Natural killer cell treated with Interleukin-12 subunit alpha and Interleukin-12 subunit beta and Interleukin-15 and Interleukin-18, amount 100 ng/mL, for 72 hours (primary cell): ENCODE measurements at regions not wholly inside any gene's neighbourhood (a gene's known extent, or its start where the extent isn't known, plus 50 kb on each side); places are given as distances from the start of the nearest gene placed in this dataset.

Experiments used
- ATAC-seq, 2 donors: fragments of 150-1000 bp; cut with Tn5 transposase in 1 of 2; sonication (Bioruptor Pico), chemical (Tn5 transposase) in 1 of 2; 2 replicates each; pipeline ENCODE4 v1.10.0; 2021
- DNase-seq: peaks from one replicate; pipeline ENCODE4 v3.0.0; 2022; ENCODE audit warnings: low spot score
- H3K27ac Mint-ChIP-seq, 2 donors: 1 replicate in 1 of 2; 2 replicates in 1 of 2; pipeline ENCODE4 v1.8.0; 2022; ENCODE audit warnings: mixed read lengths in 2 of 2, mild to moderate bottlenecking in 1 of 2, moderate library complexity in 1 of 2
- H3K27me3 Mint-ChIP-seq, 2 donors: 1 replicate in 1 of 2; 2 replicates in 1 of 2; pipeline ENCODE4 v1.8.0; 2022; ENCODE audit warnings: mixed read lengths in 2 of 2
- H3K36me3 Mint-ChIP-seq: one replicate; pipeline ENCODE4 v1.8.0; 2022; ENCODE audit warnings: mixed read lengths
- H3K4me1 Mint-ChIP-seq, 2 donors: 1 replicate in 1 of 2; 2 replicates in 1 of 2; pipeline ENCODE4 v1.8.0; 2022; ENCODE audit warnings: low read depth in 2 of 2, mixed read lengths in 2 of 2, mild to moderate bottlenecking in 1 of 2
- H3K4me3 Mint-ChIP-seq: one replicate; pipeline ENCODE4 v1.8.0; 2022; ENCODE audit warnings: mixed read lengths
- H3K9me3 Mint-ChIP-seq: 2 replicates; pipeline ENCODE4 v1.8.0; 2022; ENCODE audit warnings: mixed read lengths

DNA sequence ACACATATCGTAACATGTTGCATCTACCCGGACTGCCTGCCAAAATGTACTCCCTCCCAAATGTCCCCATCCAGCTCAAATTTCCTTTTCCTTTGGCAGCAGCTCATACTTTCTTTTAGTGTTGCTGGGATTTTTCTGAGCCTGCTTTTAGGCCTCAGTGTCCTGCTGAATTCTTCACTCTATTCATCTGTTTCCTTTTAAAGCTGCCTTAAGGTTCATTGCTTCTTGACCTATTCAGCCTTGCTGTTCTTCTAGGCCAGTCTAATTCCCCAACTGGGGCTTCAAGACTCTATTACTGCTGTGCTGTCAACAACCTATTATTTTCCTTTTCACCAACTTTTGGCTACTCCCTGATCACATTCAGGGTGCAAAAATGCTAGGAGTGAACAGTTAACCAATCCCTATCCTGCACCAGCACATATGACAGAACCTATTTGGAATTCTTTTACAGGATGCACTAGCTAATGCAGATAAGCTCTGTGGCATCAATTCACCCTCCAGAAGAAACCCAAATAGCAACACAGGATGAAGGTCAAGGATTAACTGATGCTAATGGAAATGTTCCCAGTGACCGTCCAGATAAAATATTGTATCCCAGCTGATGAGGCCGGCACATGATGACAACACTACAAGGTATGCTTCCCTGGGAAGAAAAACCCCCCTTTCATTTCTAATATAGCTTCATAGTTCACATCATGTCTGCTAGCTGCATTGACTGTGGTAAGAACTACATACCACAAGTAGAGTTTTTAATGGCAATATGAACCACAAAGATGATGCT, 114.7 kb upstream of the TTC29 start:
- Mint-ChIP-seq H3K4me1 (peaks cover 11 to 13% of the 10 kb centered on the region in 2 donors), H3K9me3 (no peaks in the 10 kb centered on the region), H3K4me3 (no peak overlapping the region), H3K27ac (no peak overlapping the region), H3K27me3 (peaks cover 5 to 8% of the 10 kb centered on the region in 2 donors), H3K36me3 (no peaks in the 10 kb centered on the region)
- no peak for ATAC-seq
- no peak for DNase-seq

DNA sequence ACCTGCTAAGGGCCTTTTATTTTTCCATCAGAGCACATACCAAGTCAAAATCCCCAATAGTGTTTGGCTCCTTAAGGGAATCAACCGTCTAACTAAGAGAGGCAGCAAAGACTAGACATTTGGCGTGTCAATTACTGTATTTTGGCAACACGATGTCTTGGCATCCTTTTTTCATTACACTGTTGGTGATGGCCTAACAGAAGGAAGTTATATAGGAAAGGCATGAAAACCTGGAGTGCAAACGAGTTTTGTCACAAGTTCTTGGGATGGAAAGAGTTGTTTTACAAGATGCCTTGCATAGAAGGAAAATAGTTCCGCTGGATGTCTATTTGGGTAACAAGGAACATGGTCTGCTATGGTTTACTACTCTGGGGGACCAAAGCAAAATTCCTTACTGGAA, 119.2 kb upstream of the TTC29 start:
- no peak for DNase-seq
- H3K27me3 Mint-ChIP-seq: peaks cover 11 to 14% of the 10 kb centered on the region in 2 donors
- no peak for ATAC-seq
- no peaks in the 10 kb centered on the region for H3K9me3 Mint-ChIP-seq
- no peak overlapping the region for H3K27ac Mint-ChIP-seq
- no peaks in the 10 kb centered on the region for H3K4me1 Mint-ChIP-seq
- H3K4me3 Mint-ChIP-seq: no peak overlapping the region
- no peaks in the 10 kb centered on the region for H3K36me3 Mint-ChIP-seq

DNA sequence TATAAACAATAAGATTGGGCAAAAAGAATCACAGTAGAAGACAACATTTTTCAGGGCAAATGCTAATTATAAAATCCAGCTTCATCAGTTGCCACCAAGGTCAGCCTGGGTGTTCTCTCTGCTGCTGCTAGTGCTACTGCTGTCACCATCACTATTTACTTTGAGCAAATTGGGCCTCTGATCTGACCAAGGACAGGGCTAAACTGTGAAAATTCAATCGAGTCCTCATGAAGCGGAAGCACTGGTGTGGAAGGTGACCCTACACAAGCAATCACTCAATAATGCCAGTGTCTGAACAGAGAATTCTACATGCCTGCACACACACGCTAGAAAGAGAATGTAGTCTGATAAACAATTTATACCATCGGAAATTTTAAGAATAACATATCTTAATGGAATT, 122.9 kb upstream of the TTC29 start:
- no peak overlapping the region for H3K4me3 Mint-ChIP-seq
- H3K4me1 Mint-ChIP-seq: no peaks in the 10 kb centered on the region
- ATAC-seq: no peak
- no peak overlapping the region for H3K27ac Mint-ChIP-seq
- no peaks in the 10 kb centered on the region for H3K36me3 Mint-ChIP-seq
- no peak for DNase-seq
- peaks cover 11 to 15% of the 10 kb centered on the region in 2 donors for H3K27me3 Mint-ChIP-seq
- H3K9me3 Mint-ChIP-seq: no peaks in the 10 kb centered on the region

DNA sequence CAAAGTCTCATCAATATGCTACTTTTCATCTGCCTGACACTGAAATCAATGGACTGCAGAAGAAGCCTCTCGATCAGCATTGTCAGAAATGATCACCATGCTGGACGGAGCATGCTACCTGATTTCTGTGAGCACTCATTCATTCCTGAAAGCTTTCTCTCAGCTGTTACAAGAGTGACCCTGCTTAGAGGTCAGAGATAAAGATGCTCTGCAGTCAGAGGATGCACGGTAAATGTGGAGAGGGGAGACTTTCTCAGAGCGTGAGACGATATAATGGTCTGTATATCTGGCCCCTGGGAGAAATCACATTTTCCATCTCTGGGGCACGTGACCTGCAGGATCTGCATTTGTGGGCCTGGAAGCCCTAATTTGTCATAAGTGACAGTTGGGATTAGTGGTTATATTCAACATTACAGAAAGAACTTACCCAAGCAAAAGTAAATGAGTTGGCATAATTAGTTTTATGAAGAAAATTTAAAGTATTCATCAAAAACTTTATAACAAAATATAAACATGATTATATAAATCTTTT, 125.6 kb upstream of the TTC29 start:
- Mint-ChIP-seq H3K9me3 (no peaks in the 10 kb centered on the region), H3K27me3 (peaks cover 7 to 13% of the 10 kb centered on the region in 2 donors), H3K36me3 (no peaks in the 10 kb centered on the region), H3K4me1 (no peaks in the 10 kb centered on the region), H3K4me3 (no peak overlapping the region), H3K27ac (no peak overlapping the region)
- ATAC-seq (no peak), DNase-seq (no peak)

DNA sequence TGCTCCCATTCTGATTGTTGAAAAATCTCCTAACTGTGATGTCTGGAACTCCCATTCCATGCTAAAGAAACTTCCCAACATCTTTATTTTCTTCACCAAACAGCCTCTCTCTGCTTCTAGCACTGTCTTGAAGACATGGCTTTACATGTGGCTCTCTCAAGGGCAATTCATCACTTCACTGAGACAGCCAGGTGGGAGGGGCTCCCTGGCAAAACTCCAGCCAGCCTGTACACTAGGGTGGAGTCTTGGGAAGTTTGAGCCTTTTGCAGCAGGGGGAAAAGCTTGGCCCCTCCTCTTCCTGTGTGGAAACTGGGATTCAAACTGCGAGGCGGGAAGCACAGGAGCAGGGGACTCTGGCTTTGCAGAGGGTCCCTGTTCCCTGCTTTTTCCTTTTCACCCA, 130.5 kb upstream of the TTC29 start:
- DNase-seq (no peak), ATAC-seq (no peak)
- H3K27me3 Mint-ChIP-seq: peaks cover 19 to 23% of the 10 kb centered on the region in 2 donors
- H3K36me3 Mint-ChIP-seq: no peaks in the 10 kb centered on the region
- H3K27ac Mint-ChIP-seq: no peak overlapping the region
- H3K4me1 Mint-ChIP-seq: no peaks in the 10 kb centered on the region
- no peaks in the 10 kb centered on the region for H3K9me3 Mint-ChIP-seq
- no peak overlapping the region for H3K4me3 Mint-ChIP-seq

DNA sequence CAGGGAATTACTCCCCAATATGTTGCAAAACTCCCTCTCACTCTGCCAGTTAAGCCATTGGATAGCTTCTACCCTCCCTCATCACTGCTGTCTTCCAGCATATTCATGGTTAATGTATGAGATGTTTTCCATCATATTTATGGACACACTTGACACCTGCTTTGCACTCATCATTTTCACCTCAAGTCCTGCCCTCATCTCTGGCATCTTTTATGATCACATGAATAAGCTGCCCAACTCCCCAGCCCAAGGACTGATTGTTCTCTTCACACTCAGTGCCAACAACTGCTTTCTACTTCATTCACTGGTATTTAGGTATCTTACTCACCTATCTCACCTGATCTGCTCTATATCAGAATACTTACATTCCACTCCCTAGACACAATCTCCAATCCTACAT, 131.1 kb upstream of the TTC29 start:
- Mint-ChIP-seq H3K4me1 (no peaks in the 10 kb centered on the region), H3K9me3 (no peaks in the 10 kb centered on the region), H3K27ac (no peak overlapping the region), H3K4me3 (no peak overlapping the region), H3K36me3 (no peaks in the 10 kb centered on the region), H3K27me3 (peaks cover 19 to 23% of the 10 kb centered on the region in 2 donors)
- DNase-seq: no peak
- no peak for ATAC-seq

DNA sequence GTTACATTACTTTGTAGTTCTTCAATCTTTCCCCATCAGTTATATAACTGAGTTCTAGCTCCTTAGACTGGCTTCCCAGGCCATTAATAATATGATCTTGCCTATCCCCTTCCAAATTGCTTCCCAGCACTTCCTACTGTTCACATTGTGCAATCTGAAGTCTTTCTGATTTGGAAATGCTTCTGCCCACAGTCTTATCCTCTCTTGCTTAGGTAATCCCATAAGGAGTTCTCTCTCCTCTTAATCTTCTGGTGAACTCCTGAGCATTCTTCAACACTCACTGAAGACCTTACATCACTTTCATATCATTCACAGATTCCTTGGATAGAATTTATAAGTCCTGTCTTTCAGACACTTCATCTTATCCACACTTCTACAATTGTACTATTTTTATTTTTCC, 132.7 kb upstream of the TTC29 start:
- Mint-ChIP-seq H3K9me3 (no peaks in the 10 kb centered on the region), H3K27me3 (peaks cover 16 to 23% of the 10 kb centered on the region in 2 donors), H3K36me3 (no peaks in the 10 kb centered on the region), H3K4me3 (no peak overlapping the region), H3K4me1 (no peaks in the 10 kb centered on the region), H3K27ac (no peak overlapping the region)
- no peak for DNase-seq
- ATAC-seq: no peak

DNA sequence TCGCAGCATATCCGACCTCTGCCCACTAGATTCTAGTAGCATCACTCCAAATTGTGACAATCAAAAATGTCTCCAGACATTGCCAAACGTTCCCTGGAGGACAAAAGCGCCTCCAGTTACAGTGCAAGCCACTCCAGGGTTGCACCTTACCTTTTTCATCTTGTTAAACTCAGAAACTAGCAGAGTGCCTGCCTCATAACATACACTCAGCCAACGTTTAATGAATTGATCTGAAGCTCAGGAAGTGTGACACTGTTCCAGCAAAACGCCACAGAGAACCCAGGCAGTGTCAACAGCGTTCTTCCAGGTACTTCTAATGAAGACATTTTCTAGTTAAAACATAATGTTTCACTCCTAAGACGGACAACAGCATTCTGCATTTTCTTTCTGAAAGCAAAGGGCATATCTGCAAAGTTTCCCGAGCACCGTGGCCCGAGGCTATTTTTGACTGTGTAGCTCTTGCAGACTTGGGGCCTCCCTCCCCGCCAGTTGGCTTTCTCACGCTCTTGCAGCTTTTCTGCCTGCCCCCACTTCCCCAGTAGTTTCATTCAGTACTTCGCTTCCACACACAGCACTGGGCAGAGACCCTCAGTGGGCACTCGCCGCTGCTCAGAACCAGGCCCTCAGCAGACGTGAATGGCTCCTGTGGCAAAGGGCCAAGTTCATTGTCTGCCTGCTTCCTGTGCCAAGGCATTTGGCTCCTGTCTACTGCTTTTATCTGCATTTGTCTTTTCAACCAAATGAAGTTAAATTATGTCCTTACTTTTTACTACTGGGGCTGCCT, 133.4 kb upstream of the TTC29 start:
- no peaks in the 10 kb centered on the region for H3K9me3 Mint-ChIP-seq
- no peak overlapping the region for H3K27ac Mint-ChIP-seq
- peaks cover 14 to 23% of the 10 kb centered on the region in 2 donors for H3K27me3 Mint-ChIP-seq
- no peak overlapping the region for H3K4me3 Mint-ChIP-seq
- ATAC-seq (no peak), DNase-seq (no peak)
- H3K36me3 Mint-ChIP-seq: no peaks in the 10 kb centered on the region
- H3K4me1 Mint-ChIP-seq: no peaks in the 10 kb centered on the region

DNA sequence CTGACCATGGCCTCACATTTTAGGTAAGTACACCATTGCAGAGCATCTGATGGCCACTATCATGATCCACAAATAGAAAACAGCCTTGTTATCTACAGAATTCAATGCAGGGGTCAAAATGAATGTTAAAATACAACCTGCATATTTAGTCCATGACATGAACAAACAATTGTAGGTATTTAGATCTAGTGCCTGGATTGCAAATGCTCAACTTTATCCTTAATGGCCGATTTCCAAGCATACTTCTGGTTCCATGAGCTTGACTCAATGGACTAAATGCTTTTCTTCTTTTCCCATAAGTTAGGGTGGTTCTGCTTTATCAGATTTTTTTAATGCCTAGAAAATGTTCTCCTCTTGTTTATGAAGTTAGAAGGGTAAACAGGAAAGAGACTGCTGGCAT, 139.2 kb upstream of the TTC29 start:
- H3K27ac Mint-ChIP-seq: no peak overlapping the region
- DNase-seq: no peak
- no peaks in the 10 kb centered on the region for H3K4me1 Mint-ChIP-seq

DNA sequence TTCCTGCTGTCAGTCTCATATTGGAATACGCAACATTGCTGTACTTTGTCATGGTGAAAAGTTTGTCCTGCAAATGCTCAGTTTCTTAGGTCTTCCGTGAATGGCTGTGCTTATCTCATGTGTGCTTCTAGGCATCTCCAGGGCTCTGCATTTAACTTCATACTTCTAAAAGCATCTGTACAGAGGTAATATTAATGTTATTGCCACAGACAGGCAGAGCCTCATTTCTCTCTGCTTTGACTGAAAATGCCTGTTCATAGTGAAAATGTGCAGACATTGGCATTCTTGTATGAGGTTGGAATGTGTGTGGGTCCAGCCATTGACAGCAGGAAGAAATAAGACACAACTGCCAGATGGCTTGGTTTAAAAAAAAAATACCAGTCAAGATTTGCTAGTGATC, 140.1 kb upstream of the TTC29 start:
- DNase-seq (no peak), ATAC-seq (no peak)
- Mint-ChIP-seq H3K4me1 (no peaks in the 10 kb centered on the region), H3K36me3 (no peaks in the 10 kb centered on the region), H3K9me3 (no peaks in the 10 kb centered on the region), H3K27ac (no peak overlapping the region), H3K4me3 (no peak overlapping the region), H3K27me3 (peaks cover 19 to 40% of the 10 kb centered on the region in 2 donors)

More for the DNA sequence above, 139.2 kb upstream of the TTC29 start:
- H3K36me3 Mint-ChIP-seq: no peaks in the 10 kb centered on the region
- no peaks in the 10 kb centered on the region for H3K9me3 Mint-ChIP-seq
- no peak overlapping the region for H3K4me3 Mint-ChIP-seq
- peaks cover 17 to 38% of the 10 kb centered on the region in 2 donors for H3K27me3 Mint-ChIP-seq
- ATAC-seq: no peak

DNA sequence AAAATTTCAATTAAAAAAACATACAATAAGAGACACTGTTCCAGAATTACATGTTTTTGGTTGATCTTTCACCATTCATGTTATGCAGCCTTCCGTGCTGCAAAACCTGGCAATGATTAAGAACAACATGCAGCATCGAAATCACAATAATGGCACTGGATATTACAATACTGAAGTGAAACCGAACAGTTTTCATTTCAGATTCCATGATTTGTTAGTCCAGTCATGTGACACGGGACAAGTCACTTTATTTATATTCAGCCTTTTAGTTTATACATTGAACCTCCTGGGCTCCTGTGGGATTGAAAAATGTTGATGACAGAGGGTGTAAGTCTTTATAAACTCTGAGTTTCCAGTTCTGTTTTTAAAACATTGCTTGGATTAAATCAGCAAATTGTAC, 142.5 kb upstream of the TTC29 start:
- no peak overlapping the region for H3K27ac Mint-ChIP-seq
- H3K4me1 Mint-ChIP-seq: no peaks in the 10 kb centered on the region
- H3K27me3 Mint-ChIP-seq: peaks cover 19 to 41% of the 10 kb centered on the region in 2 donors
- no peaks in the 10 kb centered on the region for H3K36me3 Mint-ChIP-seq
- DNase-seq (no peak), ATAC-seq (no peak)
- no peak overlapping the region for H3K4me3 Mint-ChIP-seq
- no peaks in the 10 kb centered on the region for H3K9me3 Mint-ChIP-seq

DNA sequence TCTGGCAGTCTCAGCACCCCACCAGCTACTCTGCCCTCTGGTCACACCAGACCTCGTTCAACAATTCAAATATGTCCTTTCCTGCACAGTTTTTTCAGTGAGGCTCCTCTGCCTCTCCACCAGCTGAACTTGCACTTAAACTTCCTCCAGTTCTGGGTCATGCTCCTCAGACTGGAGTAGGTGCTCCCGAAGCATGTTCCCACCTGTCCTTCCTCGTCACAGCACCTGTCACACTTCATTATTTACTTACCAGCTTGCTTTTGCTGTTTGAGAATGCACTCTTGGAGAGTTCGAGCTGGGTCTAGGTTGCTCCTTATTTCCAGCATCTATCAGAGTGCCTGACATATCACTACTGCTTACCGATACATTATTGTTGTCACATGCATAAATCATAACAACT, 144.8 kb upstream of the TTC29 start:
- DNase-seq (no peak), ATAC-seq (no peak)
- Mint-ChIP-seq H3K36me3 (no peaks in the 10 kb centered on the region), H3K4me1 (no peaks in the 10 kb centered on the region), H3K27me3 (peaks cover 19 to 39% of the 10 kb centered on the region in 2 donors), H3K27ac (no peak overlapping the region), H3K4me3 (no peak overlapping the region), H3K9me3 (no peaks in the 10 kb centered on the region)

DNA sequence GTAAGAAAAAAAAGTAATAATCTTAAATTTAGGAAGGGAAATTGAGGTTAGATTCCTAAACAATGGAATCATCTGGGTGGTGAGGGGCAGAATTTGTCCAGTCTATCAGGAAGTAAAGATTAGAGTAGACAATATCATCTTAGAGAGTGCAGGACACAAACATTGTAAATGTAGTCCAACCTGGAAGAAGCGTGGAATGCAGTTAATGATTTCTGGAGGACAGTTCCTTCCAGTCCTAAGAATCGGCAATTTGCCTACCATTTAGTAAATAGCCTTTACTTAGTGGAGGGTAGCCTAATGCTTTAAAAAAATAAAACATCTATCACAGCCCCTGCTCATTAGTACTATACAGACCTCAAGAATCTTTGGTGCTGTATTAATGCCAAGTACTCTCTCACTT, 147.5 kb upstream of the TTC29 start:
- H3K36me3 Mint-ChIP-seq: no peaks in the 10 kb centered on the region
- peaks cover 16 to 33% of the 10 kb centered on the region in 2 donors for H3K27me3 Mint-ChIP-seq
- DNase-seq (no peak), ATAC-seq (no peak)
- no peak overlapping the region for H3K4me3 Mint-ChIP-seq
- no peaks in the 10 kb centered on the region for H3K4me1 Mint-ChIP-seq
- H3K9me3 Mint-ChIP-seq: no peaks in the 10 kb centered on the region
- no peak overlapping the region for H3K27ac Mint-ChIP-seq

DNA sequence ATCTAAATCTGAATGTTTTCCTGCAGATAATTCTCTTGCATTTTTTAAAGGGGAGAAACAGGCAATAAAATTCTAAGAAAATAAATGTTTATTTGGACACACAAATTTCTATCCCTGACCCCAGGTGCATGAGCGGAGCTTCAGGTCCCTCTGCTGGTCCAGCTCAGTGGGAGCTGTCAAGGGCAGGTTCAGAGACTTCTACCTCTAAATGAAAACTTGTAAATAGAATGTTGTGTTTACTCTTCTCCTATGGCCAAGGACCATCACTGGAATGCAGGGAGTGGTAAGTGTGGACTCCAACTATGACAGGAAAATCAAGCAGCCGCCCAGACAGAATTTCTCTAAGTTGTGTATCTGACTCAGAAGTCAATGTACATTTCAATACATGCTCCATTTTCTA, 148.6 kb upstream of the TTC29 start:
- Mint-ChIP-seq H3K4me3 (no peak overlapping the region), H3K9me3 (no peaks in the 10 kb centered on the region), H3K36me3 (no peaks in the 10 kb centered on the region), H3K27ac (no peak overlapping the region), H3K4me1 (no peaks in the 10 kb centered on the region), H3K27me3 (peaks cover 11 to 25% of the 10 kb centered on the region in 2 donors)
- DNase-seq (no peak), ATAC-seq (no peak)
